AG04449 (cell line): ENCODE measurements at regions not wholly inside any gene's neighbourhood (a gene's known extent, or its start where the extent isn't known, plus 50 kb on each side); places are given as distances from the start of the nearest gene placed in this dataset.
A peak's percentile ranks its signal among the peaks of the same experiment; 100 is the strongest.

Source experiments
- CTCF ChIA-PET: fragments of 350-600 bp; formaldehyde crosslinking; extraction: SDS; loops from one replicate; lab custom pipeline; 2021; ENCODE audit warnings: antibody characterized with exemption; lab: Yijun Ruan, JAX
- POLR2A ChIA-PET: fragments of 400-600, 350-600 bp; formaldehyde crosslinking; extraction: SDS; loops from one replicate; lab custom pipeline; 2020; ENCODE audit warnings: antibody characterized with exemption, inconsistent platforms; lab: Yijun Ruan, JAX
- DNase-seq: peaks from one replicate; pipeline ENCODE4 v3.0.0-alpha.2; 2010; ENCODE audit warnings: low read depth, low spot score
- H3K4me3 ChIP-seq: 2 replicates; pipeline ENCODE4 v1.5.1; 2011; ENCODE audit warnings: low read depth, mild to moderate bottlenecking, control low read depth, low read length
- CTCF ChIP-seq: IDR thresholded peaks from one replicate; pipeline ENCODE4 v1.5.1; 2011; ENCODE audit warnings: mild to moderate bottlenecking, moderate library complexity, low read length, control low read depth, inconsistent platforms; ENCODE audit not compliant: insufficient read depth; ENCODE audit errors: missing control alignments

- no peak overlapping the region for H3K4me3 ChIP-seq
- POLR2A ChIA-PET: no interaction called here
- no peak for DNase-seq
- CTCF ChIA-PET: interaction anchor here (1.2 kb wide), 1 partner anchor 76 kb away, joined by 3 read pairs; no protein-coding TSS in a partner anchor
- no peak for TF ChIP-seq CTCF
Observed at GRCh38 chr7:28267012-28267411, 86.4 kb upstream of the JAZF1 start.

GRCh38 chr7:28269700-28270361 is 89.2 kb upstream of the JAZF1 start:
- DNase-seq: no peak
- H3K4me3 ChIP-seq: no peak overlapping the region
- ChIA-PET POLR2A (no interaction called here), CTCF (interaction anchor here (1.0 kb wide), 1 partner anchor 10 kb away, joined by 3 read pairs; no protein-coding TSS in a partner anchor)
- no peak for TF ChIP-seq CTCF

GRCh38 chr7:28270536-28270935 is 89.9 kb upstream of the JAZF1 start:
- ChIA-PET CTCF (no interaction called here), POLR2A (no interaction called here)

GRCh38 chr7:28272461-28272877 is 91.9 kb upstream of the JAZF1 start:
- CTCF ChIA-PET: interaction anchor here (0.8 to 1.2 kb wide), 4 partner anchors 10 to 1074 kb away, joined by 3 to 4 read pairs (median 4); no protein-coding TSS in a partner anchor
- DNase-seq: peak; percentile 7

More at GRCh38 chr7:28270536-28270935, 89.9 kb upstream of the JAZF1 start:
- TF ChIP-seq CTCF: no peak
- no peak overlapping the region for H3K4me3 ChIP-seq
- DNase-seq: no peak

GRCh38 chr7:28276298-28276697 is 95.7 kb upstream of the JAZF1 start:
- no peak for TF ChIP-seq CTCF
- H3K4me3 ChIP-seq: no peak overlapping the region
- no peak for DNase-seq
- ChIA-PET CTCF (no interaction called here), POLR2A (no interaction called here)

More at GRCh38 chr7:28272461-28272877, 91.9 kb upstream of the JAZF1 start:
- peak; percentile 81 for TF ChIP-seq CTCF
- 0 out of 2 replicates have a peak overlapping the region, but pooled peaks have one; percentile 13 for H3K4me3 ChIP-seq
- POLR2A ChIA-PET: no interaction called here

GRCh38 chr7:28277364-28277763 is 96.8 kb upstream of the JAZF1 start:
- DNase-seq: no peak
- POLR2A ChIA-PET: no interaction called here
- no peak overlapping the region for H3K4me3 ChIP-seq
- no peak for TF ChIP-seq CTCF
- CTCF ChIA-PET: interaction anchor here (0.9 to 1.3 kb wide), 2 partner anchors 14 to 21 kb away, joined by 3 read pairs; no protein-coding TSS in a partner anchor
